NCI-H1694 (cell line): ENCODE measurements at regions not wholly inside any gene's neighbourhood (a gene's known extent, or its start where the extent isn't known, plus 50 kb on each side); places are given as distances from the start of the nearest gene placed in this dataset.

ENCODE experiments used
- DNase-seq: peaks from one replicate; lab custom pipeline; 2025; lab: John Stamatoyannopoulos, UW

DNA sequence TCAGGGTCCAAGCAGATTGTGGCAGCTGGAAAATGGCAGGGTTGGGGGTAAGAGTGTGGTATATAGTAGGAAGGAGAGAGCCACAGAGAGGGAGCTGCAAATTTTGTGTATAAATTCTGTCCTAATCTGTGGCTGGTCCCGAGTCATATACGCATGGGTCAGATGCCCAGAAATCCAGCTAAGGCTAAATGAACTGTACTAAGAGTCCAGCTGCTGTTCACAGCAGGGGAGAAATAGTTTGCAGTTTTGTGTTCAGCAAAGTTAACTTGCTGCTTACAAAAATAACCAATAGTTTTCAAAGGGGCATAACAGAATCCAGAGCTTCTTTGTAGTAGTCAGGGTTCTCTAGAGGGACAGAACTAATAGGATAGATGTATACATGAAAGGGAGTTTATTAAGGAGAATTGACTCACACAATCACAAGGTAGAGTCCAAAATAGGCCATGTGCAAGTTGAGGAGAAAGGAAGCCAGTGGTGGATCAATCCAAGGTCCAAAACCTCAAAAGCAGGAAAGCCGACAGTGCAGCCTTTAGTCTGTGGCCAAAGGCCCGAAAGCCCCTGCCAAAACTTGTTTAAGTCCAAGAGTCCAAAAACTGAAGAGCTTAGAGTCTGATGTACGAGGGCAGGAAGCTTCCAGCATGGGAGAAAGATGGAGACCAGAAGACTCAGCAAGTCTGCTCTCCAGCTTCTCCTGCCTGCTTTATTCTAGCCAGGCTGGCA lies 146.1 kb upstream of the KBTBD8 start:
- DNase-seq: no peak

DNA sequence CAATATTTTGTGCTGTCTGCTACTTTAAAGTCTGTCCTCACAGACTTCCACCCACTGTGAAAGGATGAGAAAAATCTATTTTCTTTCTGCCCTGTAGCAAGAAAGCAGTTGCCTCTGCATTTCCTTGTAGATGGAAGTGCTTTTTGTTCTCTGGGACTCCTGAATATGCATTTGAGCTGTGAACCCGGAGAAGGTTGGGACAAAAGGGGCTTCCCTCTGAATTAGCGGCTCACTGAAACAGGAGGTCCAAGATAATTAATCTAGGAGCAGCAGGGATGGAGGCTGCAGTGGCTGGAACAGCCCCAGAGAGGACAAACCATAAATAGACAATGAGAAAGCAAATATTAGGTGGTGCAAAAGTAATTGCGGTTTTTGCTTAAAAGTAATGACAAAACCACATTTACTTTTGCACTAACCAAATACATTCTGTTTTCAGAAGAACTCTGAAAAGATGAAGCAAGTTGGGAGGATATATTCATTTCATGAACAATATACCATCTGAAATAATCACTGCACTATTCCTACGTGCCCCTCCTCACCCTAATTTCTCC lies 143.4 kb upstream of the KBTBD8 start:
- DNase-seq: no peak

- DNase-seq: no peak
Measured at GRCh38 chr3:66856533-66856932, 141.6 kb upstream of the KBTBD8 start.

DNA sequence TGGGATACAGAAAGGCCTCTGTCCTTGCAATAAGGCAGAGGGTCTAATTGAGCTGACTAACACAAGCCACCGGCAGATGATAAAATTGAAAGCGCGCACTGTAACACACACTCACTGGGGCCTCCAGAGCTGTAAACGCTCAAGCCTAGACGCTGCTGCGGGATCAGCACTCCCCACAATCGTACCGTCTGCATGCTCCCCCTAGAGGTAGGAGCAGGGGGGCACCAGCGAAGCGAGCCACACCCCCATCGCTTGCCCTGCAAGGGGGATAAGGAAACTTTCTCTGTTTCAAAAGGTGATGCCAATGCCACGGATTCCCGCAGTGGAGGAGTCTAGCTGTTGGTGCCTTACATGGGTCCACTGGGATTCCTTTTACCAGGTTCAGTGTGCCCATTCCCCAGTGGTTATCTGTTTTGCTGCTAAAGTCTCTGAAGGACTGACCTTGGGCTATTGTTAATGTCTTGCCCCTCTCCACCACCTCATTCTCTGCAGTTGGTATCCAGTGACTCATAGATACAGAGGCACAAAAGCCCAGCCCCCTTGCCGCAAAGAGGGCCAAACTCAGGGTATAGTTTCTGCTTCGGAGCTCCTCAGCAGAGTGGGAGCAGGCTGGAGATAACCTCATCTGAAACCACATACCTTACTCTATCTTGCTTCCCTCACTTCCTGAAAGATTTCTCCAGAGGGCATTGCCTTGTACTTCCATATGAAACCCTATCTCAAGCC lies 139.3 kb upstream of the KBTBD8 start:
- no peak for DNase-seq

DNA sequence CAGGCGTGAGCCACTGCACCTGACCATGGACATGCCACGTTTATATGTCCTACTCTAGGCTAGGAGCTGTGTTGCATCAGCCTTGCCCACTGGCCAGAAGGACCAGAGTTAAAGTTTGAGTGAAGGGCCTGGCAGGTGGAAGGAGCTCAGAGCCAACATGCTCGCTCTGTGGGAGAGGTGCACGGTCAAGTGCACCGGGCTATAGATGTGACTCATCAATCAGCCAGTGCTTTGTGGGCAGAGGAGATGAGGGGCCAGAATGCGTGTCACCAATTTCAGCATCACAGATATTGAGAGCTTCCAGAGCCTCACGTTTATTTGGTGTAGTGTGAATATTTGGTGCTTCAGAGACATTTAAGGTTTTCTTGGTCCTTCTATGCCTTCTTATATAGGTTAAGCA lies 137.3 kb upstream of the KBTBD8 start:
- DNase-seq: no peak

DNA sequence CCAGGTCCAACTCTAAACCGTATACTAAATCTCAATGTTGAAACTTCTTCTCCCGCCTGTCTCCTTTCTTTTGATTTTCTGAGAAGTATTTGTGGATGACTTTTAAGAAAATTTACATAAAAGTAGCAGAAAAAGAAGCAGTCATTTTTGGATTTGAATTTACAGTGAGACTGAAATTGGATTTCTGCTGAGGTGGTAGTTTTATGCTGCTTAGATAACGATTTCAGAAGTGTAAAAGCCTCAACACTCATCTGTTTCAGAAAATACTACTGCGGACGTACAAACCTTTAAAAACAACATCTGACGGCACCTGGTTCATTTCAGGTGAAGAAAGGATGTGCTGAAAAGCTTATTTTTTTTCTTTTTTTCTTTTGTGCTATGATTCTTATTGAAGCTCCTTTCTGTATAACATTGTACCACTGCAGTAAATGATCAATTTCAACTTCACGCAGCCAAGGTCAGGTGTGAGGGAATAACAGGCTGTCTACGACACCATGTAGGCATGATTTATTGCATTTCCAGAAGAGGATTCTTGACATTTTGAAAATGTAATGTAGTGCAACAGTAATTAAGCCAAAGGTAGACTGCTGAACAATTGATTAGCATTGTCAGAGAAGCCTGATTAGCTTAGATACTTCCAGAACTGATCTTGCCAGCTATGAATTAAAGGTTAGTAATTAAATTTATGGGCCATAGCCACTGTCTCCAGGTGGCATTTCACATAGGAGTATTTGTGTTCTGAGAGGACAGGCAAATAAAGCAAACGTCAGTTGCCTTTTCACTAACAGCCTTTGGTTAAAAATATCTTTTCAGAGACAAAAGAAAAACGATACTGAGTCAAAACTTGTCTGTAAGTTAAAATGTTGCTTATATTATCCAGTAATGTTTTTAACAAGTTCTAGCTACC lies 134.6 kb upstream of the KBTBD8 start:
- DNase-seq: no peak

DNA sequence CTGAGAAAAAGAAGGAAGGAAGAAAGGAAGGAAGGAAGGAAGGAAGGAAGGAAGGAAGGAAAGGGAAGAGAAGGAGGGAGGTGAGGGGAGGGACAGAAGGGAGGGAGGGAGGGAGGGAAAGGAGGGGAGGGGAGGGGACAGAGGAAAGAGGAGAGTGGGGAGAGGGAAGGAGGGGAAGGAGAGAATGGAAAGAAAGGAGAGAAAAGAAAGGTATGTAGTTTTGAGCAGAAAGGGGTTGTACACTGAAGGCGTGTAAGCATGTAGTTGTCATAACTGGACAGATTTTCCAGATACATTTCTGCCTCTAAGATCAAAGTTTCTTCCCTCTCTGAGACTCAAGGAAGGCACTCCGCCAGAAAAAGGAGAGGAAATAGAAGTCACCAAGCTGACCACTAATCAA lies 113.4 kb upstream of the KBTBD8 start:
- DNase-seq: no peak

GRCh38 chr3:66885326-66886000 lies 112.6 kb upstream of the KBTBD8 start:
- no peak for DNase-seq

DNA sequence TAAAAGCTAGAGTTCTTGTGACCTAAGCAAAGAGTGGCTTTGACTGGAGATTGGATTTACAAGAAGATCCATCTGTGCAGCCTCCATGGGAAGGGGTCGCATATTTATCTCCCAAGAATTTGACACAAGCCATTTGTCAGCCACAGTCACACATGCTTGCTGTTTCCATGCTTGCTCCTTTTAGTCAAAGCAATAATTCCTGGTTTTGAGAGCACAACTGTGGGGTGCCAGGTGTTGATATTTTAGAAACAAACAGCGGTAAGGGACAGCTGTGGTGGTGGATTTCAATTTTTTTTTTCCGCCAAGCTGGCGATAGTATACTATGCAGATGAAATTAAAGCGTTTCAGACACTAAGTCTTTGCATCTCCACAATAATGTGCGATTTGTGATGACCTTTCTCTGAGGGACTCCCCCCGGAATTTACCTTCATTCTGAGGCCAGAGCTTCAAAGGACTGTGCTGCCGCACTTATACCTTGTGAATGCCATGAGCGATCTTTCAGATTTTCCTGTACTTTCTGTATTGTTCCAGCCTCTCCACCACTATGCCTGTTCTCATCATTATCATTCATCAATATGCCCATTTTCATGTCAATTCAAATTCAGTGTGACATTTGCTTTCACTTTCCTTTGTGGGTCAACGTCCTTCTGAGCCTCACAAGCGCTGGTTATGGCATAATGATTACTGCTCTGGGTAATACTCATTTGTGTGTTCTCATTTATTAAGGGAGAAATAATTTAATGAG lies 108.2 kb upstream of the KBTBD8 start:
- DNase-seq: no peak

DNA sequence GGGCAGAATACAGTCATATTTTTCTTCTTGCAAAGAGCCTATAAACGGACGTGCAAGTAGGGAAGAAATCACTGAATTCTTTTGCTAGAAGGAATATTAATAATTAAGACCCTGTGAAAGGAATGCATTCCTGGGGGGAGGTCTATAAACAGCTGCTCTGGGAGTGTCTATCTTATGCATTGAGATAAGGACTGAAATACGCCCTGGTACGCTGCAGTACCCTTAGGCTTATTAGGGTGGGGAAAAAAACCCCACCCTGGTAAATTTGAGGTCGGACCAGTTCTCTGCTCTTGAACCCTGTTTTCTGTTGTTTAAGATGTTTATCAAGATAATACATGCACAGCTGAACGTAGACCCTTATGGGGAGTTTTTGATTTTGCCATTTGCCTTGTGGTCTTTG lies 100.0 kb upstream of the KBTBD8 start:
- DNase-seq: no peak

DNA sequence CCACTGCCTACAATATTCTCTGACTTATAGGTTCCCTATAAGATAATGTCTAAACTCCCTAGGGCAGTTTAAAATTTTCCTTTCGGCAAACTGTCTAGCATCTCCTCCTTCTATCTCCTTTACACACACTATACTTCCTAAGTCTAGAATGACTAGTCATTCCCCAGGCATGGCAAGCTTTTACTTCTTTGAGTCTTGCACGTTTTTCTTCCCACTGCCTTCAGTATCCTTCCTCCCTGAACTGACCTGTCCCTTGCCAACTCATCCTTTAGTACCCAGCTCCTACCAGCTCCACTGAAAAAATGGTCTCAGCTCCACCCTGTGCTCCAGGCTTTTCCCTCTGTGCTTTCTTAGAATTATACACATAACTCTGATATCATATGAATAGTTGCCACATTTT lies 93.8 kb upstream of the KBTBD8 start:
- no peak for DNase-seq

GRCh38 chr3:66904831-66905493 lies 93.1 kb upstream of the KBTBD8 start:
- DNase-seq: no peak

DNA sequence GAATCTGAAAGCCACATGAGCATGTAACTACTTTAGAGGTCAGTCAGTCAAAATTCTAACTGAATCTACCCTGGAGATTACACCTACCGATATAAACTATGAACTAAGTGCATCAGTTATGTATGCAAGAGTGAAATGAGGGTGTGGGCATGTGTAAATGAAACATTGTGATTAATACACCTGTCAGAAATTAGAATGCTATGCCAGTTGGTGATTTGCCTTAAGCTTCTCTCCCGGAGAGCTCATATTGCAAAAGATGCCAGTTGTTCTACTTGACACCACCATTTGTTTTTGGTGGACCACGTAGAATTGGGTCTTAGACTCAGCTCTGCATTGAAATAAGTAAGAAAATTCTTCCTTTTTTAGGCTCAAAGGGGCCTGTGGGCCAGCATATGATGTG lies 91.0 kb upstream of the KBTBD8 start:
- no peak for DNase-seq

DNA sequence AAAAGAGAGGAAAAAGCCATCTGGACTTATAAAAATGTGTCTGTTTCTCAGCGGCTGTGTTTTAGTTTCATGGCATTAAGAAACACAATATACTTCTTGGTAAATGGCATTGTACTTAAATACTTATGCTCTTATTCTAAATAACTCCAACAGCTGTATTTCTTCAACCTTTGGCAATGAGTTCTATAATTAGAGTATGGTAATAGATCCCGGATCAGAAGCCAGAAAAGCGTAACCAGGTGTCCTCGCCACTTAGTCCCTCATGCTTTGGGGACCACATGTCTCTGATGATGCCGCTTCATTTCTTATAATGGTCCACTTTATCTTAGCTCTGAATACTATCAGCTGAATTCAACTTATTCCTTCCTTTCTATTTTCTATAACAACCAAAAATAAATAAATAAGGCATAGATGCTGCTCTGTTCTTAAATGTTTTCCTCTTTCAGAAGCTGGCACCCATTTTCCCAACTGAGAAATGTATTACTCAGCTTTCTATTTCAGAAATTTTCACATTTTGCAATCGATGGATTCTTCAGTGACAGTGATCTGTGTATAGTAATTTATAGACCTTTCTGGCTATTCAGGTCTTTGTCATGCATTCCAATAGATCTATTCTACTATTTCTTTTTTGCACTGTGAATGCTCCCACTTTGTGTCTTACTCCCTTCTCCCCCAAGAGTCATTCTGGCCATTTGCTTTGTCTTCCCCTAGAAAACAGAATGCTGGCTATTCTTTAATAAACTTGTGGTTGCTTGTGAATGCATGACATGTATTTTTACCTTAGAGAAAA lies 87.6 kb upstream of the KBTBD8 start:
- no peak for DNase-seq

- DNase-seq: no peak
Measured at GRCh38 chr3:66912306-66912705, 85.8 kb upstream of the KBTBD8 start.

GRCh38 chr3:66922058-66922457 lies 76.0 kb upstream of the KBTBD8 start:
- DNase-seq: no peak

DNA sequence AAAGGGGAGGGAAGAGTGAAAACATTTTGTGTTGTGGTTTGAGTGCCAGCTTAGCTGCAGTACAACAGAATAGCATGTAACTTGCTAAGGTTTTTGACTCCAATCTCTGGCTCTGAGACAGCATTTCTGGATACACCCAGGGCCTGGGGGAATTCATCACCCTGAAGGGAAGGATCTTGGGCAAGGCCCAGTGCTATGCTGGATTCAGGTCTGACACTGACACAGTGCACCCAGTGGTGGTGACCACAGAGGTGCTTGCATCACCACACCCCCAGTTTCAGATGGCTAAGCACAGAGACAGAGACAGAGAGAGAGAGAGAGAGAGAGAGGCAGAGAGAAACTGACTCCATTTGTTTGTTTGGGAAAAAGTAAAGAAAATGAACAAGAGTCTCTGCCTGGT lies 74.1 kb upstream of the KBTBD8 start:
- DNase-seq: no peak

DNA sequence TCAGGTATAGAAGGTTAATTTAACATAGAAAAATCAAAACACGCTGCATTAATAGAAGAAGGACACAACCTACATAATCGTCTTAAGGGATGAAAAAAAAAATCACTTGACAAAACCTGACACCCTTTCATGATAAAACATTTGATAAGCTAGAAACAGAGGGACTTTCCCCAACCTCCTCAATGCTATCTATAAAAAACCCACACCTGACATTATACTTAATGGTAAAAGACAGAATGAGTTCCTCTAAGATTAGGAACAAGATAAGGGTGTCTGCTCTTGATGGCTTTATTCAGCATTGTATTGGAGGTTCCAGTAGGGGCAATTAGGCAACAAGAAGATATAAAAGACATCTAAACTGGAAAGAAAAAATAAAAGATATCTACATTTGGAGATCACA lies 69.9 kb upstream of the KBTBD8 start:
- no peak for DNase-seq

DNA sequence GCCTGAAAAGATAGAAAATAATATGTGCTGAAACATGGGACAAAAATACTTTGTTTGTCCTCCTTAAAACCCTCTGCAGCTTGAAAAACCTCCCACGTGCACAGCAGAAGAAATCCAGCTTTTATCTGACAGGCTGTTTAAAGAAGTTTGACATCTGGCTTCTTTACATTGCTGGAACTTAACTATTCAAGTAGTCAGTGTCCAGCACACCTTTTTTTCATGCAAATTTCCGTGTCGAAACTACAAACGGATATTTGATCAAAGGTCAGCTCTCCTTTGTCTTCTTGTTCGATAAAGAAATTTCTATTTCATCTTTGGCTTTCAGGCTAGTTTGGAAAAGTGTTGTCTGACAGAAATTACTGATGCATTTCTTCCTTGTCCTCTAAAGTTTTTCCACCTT lies 66.8 kb upstream of the KBTBD8 start:
- DNase-seq: no peak

DNA sequence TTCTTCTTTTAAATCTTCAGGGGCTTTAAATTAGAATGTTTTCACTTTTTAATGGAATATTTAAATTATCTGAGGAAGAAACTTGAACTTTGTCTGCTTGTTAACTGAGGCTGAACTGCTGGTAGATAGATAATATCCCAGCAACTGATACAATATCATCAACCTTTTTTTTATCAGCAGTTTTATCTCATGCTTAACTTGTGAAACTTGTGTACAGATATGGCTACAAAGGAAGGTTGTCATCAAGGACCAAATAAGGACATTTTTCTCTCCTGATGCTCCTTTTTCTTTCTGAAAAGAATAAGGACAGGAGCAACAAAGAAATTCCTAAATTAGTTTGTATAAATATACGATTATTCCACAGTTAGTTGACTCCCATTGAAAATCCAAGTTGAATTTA lies 66.4 kb upstream of the KBTBD8 start:
- DNase-seq: no peak
